Glutamatergic neuron (in vitro differentiated cells): ENCODE measurements at regions not wholly inside any gene's neighbourhood (a gene's known extent, or its start where the extent isn't known, plus 50 kb on each side); places are given as distances from the start of the nearest gene placed in this dataset.

Source experiments
- DNase-seq: peaks from one replicate; pipeline ENCODE4 v3.0.0; 2022
- H3K27ac Mint-ChIP-seq: one replicate; pipeline ENCODE4 v1.8.0; 2020; ENCODE audit warnings: mild to moderate bottlenecking, mixed read lengths, inconsistent platforms; ENCODE audit not compliant: unreplicated experiment
- H3K27me3 Mint-ChIP-seq: one replicate; pipeline ENCODE4 v1.8.0; 2020; ENCODE audit warnings: mild to moderate bottlenecking, moderate library complexity, mixed read lengths, inconsistent platforms; ENCODE audit not compliant: unreplicated experiment
- H3K36me3 Mint-ChIP-seq: one replicate; pipeline ENCODE4 v1.8.0; 2020; ENCODE audit warnings: mild to moderate bottlenecking, mixed read lengths, inconsistent platforms; ENCODE audit not compliant: unreplicated experiment
- H3K4me1 Mint-ChIP-seq: one replicate; pipeline ENCODE4 v1.8.0; 2020; ENCODE audit warnings: mild to moderate bottlenecking, low read depth, mixed read lengths, inconsistent platforms; ENCODE audit not compliant: unreplicated experiment
- H3K4me3 Mint-ChIP-seq: one replicate; pipeline ENCODE4 v1.8.0; 2020; ENCODE audit warnings: mild to moderate bottlenecking, mixed read lengths, inconsistent platforms; ENCODE audit not compliant: unreplicated experiment
- H3K9me3 Mint-ChIP-seq: one replicate; pipeline ENCODE4 v1.8.0; 2020; ENCODE audit warnings: mild to moderate bottlenecking, moderate library complexity, mixed read lengths, inconsistent platforms; ENCODE audit not compliant: unreplicated experiment
- CTCF ChIP-seq: fragments of 200-600 bp; sonication (generic); IDR thresholded peaks from one replicate; pipeline ENCODE4 v1.5.0; 2021; ENCODE audit not compliant: partially characterized antibody, unreplicated experiment

- no peaks in the 10 kb centered on the region for H3K27me3 Mint-ChIP-seq
- H3K36me3 Mint-ChIP-seq, result peaks cover 8% of the 10 kb centered on the region
- no peak overlapping the region for H3K4me3 Mint-ChIP-seq
- DNase-seq, result no peak
- H3K27ac Mint-ChIP-seq, result no peak overlapping the region
- TF ChIP-seq CTCF, result no peak
- no peaks in the 10 kb centered on the region for H3K4me1 Mint-ChIP-seq
- H3K9me3 Mint-ChIP-seq, result peaks cover 3% of the 10 kb centered on the region
These were observed 1739.3 kb upstream of the LRRTM1 start for GRCh38 chr2:82043867-82044266.

GRCh38 chr2:82027921-82028615 lies 1723.5 kb upstream of the LRRTM1 start:
- no peak overlapping the region for H3K27ac Mint-ChIP-seq
- DNase-seq, result no peak
- no peaks in the 10 kb centered on the region for H3K4me1 Mint-ChIP-seq
- no peaks in the 10 kb centered on the region for H3K36me3 Mint-ChIP-seq
- no peaks in the 10 kb centered on the region for H3K9me3 Mint-ChIP-seq
- TF ChIP-seq CTCF, result no peak
- H3K4me3 Mint-ChIP-seq, result no peak overlapping the region
- H3K27me3 Mint-ChIP-seq, result no peaks in the 10 kb centered on the region

- Mint-ChIP-seq H3K9me3 (no peaks in the 10 kb centered on the region), H3K4me3 (no peak overlapping the region), H3K27me3 (no peaks in the 10 kb centered on the region), H3K27ac (no peak overlapping the region), H3K4me1 (peaks cover 2% of the 10 kb centered on the region), H3K36me3 (no peaks in the 10 kb centered on the region)
- peak; percentile 43 for DNase-seq
- TF ChIP-seq CTCF, result peak; percentile 31
These were observed 1719.2 kb upstream of the LRRTM1 start for GRCh38 chr2:82023710-82024109.

- H3K27me3 Mint-ChIP-seq, result no peaks in the 10 kb centered on the region
- no peak for DNase-seq
These were observed 1709.1 kb upstream of the LRRTM1 start for GRCh38 chr2:82013641-82014040.

More at GRCh38 chr2:82013641-82014040, 1709.1 kb upstream of the LRRTM1 start:
- TF ChIP-seq CTCF, result no peak
- no peak overlapping the region for H3K4me3 Mint-ChIP-seq
- H3K27ac Mint-ChIP-seq, result no peak overlapping the region
- H3K9me3 Mint-ChIP-seq, result no peaks in the 10 kb centered on the region
- H3K4me1 Mint-ChIP-seq, result no peaks in the 10 kb centered on the region
- no peaks in the 10 kb centered on the region for H3K36me3 Mint-ChIP-seq
